ENCODE measurements at regions not wholly inside any gene's neighbourhood (a gene's known extent, or its start where the extent isn't known, plus 50 kb on each side); places are given as distances from the start of the nearest gene placed in this dataset.

DNA sequence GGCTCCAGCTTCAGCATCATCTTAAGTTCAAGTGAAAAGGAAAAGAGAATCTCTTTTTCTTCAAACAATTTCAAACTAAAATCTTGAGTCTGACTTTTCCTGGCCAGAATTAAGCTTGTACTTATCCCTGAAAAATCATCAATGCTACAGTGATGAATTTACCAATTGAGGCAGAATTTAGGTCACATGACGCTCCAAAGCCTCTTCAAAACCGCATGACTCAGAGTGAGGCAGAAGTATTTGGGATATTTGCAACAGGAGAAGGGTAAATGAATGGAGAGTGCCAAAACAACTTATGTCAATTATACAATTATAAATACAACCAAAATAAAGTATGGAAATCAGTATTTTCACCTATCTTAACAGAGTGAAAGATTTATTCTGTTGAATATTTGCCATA lies 515.5 kb downstream of the COL12A1 start:
- no peak for DNase-seq

DNA sequence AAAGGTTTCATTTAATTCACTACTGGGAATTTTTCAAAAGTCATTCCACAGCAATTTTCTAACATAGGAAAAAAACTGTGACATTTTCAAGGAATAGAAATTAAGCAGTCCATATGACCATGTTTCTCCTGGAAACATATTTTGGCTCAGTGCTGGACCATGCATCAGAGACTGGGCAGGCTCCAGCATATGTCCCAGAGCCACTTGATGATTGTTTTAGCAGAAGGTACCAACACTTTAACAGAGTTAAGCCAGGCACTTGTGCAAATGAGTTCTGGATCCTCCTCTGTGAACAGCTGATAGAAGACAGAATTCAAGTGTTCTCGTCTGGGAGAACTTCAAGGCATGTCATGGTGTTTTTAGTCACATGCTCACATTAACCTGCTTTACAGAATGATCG lies 516.3 kb downstream of the COL12A1 start:
- no peak for DNase-seq

DNA sequence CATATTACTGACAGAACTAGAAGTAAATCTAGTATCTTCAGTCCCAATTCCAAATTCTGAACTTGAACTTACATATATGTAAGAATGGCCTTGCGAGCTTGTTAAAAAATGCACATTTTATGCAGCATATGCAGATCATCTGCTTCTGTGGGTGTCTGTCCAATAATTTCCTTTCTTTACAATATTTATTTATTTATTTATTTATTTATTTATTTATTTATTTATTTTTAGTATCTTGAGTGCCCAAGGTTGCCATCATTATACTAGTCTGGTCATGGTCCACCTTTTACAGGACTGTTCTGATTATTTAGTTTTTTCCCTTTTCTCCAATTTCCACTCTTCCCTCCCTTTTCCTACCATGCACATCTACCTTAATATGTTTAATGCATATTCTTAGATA lies 528.4 kb downstream of the COL12A1 start:
- no peak for DNase-seq

DNA sequence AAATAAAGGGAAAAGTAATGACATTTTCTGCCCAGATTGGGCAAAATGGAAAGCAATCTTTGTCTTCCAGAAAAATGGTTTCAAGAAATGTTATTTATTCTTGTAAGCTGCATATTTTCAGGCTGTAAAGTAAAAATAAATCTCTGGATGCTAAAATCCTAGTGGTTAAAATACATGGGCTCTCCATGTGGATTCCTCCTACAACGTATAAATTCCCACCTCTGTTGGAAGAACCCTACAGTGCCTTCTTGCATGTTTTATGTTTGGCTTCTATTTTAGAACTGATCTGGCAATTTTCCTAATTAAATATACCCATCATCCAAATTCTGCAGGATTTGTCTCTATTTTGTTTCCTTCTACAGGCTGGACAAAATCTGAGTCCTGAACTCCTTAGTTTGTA lies 528.9 kb downstream of the COL12A1 start:
- no peak for DNase-seq

DNA sequence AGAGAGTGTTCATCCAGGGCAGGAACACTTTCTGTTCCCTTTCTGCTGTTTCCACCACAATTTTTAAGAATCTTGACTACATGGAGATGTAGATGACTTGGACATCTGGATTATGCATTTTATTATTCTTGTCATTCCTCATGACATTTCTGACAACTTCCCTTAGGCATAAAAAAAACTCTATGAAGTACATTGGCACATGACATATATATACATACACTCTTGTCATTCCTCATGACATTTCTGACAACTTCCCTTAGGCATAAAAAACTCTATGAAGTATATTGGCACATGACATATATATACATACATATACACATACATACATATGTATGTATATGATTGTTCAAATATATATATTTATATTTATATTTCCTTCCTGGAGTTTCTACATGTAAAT lies 531.5 kb downstream of the COL12A1 start:
- no peak for DNase-seq

DNA sequence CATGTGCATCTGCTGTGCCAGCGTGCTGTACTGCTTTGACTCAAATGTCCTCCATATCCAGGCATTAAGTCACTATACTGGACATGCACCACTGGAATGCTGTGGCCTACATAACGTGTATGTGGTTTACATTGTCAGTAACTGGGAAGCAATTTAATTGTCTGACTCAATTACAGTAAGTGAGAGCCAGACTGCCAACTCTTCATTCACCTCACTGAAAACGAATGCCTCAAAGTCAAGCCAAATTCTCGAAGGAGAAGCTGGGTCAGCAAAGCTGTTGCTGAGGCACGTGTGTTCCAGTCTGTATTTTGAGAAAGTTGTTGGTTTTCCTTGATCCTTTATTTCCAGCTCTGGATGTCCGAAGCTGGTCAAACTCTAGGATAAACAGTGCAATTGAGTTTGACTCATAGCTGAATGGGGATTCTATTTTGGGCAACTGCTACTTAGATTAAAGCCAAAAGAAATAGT lies 534.3 kb downstream of the COL12A1 start:
- DNase-seq: no peak

DNA sequence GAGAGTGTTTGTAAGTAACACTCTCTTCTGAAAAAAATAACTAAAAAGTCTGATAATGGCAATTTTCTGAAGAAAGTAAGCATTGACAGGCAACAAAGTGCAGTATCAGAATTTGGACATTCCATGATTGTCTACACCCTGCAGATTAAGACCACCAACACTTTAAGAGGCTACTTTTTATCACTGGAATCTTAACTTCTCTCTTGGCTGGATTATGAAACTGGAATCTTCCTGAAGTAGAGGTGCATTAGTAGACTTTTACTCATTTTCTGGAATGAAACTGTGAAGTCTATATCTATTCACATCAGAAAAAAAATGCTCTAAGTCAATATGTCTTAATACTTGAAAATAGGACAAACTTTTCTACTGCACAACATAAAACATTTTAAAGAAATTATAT lies 547.5 kb downstream of the COL12A1 start:
- DNase-seq: no peak

DNA sequence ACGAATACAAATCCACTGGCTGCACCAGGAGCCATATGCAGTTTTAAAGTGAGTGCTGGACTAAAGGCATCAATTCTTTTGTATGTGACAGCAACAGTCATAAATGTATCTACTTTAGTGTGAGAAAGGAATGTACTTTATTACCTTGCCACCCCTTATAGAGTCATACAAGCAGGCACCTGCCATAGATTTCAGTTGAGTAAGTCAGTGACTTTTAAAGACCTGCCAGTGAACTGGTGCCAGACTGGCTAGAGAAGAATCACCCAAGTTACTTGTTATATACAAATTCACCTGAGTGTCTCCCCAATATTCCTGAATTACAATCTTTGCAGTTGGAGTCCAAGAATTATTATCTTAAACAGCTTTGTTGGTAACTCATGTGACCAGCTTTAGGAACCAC lies 547.9 kb downstream of the COL12A1 start:
- no peak for DNase-seq

DNA sequence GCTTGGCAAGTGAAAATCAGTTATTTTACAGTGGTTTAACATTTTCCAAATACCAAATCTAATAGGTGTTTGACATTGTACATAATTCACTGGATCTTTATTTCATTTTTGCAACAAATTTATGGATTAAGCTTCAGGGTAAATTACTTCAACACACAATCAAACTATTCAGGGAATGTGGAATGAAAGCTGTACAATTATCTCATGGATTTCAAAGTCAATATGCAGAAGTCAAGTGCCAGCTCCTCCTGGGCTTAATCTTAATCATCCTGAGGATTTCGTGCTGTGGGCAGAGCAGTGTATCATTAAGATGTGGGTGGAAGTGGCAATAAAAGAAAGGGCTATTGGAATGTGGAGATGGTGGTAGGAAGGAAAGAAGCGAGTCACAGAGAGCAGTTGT lies 548.8 kb downstream of the COL12A1 start:
- no peak for DNase-seq

DNA sequence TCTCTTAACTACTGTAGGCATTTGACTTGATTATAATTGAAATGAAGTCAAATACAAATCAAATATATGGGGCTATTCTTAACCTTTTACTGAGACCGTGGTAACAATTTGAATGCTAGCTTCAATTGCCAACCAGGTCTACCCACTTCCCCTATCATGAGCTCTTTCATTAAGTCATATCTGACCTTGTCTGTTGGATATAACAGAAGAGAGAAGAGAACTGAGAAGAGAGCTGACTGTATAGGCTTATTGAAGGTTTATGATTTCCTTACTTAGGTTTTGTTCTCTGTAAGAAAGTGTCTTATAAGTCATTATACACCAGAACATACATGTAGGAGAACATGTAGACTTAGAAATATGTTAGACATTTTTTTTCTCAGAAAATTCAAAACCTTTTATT lies 549.4 kb downstream of the COL12A1 start:
- DNase-seq: no peak

DNA sequence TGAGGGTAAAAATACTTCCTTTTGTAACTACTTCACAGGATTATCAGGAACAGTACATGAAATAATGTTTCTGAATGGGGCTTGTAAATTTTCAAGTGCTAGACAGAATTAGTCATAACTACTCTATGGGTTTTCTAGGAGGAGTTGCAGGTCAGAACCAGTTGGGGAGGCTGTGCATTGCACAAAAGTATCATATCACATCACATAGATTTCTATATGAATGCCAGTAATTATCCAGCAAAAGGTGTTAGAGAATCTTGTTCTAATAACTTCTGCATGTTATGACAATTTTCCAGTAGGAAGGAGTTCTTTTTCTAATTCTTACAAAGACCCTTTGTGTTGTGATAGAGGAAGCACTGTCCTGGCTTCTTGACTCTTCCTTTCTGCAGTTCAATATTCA lies 551.6 kb downstream of the COL12A1 start:
- DNase-seq: no peak

DNA sequence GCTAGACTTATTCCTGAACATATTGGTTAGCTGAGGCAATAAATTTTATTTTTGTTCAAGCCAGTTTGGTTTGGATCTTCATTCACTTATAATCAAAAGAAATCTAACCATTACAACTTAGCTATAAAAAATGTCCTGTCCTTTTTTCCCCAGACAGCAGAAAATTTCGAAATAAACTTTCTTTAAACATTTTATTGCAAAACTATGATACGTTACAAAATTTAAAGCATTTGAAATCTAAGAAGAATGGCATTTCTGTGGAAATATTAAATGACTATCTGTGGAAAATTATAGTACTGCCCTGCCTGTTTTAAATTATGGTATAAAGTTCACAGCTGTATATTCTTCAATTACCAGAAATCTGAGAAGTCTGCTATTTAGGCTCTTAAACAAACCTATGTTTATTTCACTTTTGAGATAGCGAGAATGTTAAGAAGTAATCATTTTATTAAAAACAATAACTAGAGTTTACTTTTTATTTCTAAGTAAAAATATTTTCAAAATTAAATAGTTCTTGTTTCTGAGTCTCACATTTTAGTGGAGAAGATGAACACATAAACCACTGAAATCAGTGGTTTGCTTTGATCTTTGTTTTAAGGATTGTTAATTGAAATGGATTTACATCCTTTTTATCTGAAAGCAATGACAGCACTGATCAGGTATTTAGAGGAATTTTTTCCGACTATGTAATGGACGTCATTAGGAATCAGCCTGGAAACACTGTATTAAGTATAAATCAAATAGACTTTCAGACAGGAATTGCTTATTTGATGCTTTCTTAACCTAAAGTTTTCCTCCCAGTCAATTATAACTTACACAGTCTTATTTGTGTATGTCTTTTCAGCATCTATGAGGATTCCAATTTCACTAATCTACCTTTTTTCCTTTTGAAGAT lies 553.7 kb downstream of the COL12A1 start:
- no peak for DNase-seq

DNA sequence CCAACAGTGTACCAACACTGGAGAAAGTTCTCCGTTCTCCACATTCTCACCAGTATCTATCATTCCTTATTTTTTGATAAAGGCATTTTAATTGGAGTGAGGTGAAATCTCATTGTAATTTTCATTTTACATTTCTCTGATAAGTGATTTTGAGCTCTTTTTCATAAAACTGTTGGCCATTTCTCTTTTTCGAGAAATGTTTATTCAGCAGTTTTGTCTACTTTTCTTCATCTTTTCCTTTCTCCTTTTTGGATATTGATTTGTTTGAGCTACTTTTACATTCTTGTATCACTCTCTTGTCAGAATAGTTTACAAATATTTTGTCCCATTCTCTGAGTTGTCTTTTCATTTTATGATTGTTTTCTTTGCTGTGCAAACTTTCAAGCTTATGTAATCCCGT lies 555.2 kb downstream of the COL12A1 start:
- DNase-seq: no peak

DNA sequence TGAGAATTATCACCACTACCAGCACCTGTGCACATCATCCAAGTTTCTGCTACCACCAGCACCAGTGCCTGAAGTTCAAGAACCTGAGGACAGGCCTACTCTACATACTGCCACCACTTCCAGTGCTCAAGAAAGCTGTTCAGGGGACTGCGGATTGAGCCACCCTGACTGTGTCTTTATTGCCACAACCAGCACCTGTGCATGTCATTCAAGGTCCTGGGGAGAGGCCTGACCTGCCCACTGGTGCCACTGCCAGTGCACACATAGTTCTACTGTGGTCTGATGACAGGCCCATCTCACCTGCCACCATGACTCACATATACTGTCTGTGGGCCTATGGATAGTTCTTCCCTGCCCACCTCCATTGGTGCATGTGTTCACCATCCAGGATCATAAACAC lies 559.4 kb downstream of the COL12A1 start:
- no peak for DNase-seq

DNA sequence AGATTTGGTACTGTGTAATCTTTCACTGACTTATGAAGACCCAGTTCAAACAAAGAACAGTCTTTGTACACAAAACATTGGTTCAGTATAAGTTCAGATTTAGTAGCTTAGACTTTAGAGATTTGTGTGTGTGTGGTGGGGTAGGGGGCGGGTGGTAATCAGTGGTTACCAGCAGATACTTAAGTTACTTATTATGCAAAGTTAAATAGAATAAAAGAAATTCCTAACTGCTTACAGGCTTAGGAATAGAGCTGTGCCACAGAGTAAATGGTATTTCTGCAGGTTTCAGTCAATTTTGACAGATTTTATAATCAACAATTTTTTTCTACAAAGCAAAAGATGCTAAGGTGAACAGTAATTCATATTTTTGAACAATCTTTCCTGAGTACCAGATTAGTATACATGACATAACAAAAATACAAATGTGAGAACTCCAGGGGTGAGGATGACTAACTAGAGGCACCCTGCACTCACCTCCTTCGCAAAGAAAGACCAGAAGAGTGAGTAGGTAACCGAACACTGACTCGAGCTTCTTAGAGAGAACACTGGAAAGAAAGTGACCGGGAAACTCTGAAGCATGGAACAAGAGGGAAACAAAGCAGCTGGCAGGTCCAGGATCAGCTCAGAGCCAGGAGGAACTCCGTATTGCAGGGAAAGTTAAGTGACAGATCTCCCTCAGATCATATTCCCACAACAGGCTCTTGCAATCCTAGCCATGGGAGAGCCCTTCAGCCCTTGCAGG lies 560.6 kb downstream of the COL12A1 start:
- DNase-seq: no peak

DNA sequence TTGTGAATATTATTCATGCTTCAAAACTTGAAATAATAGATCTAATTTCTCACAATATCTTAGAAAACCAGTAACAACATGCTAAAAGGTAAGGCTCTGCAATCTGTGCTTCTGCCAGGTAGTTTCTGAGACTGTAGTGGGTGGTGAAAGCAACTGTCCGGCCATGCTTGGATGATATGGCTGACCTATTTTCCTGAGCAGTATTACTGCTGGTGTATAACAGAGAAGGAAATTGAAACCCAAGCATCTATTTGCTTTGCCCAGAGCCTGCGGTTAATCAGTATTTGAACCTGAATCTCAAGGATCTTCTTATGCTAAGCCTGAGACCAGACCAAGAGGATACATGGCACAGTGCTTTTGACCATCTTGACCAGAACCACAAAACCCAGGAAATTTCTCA lies 563.8 kb downstream of the COL12A1 start:
- no peak for DNase-seq

DNA sequence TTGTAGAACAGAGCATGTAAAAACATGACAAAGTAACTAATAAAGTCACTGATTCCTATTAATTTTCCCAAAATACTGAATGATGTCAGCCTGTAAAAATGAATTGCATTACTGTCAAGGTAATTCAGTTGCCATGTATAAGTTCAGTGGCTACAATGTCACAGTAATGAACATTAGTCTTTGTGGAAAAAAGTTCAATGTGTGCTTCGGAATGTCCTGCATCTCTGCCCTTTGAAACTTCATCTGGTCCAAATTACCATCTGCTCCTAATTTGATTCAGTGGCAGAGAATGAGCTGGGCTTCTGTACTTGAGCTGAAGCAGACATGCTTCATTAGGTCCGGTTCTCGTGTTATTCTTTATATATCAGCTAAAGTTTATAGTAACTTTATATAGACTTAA lies 567.4 kb downstream of the COL12A1 start:
- no peak for DNase-seq

DNA sequence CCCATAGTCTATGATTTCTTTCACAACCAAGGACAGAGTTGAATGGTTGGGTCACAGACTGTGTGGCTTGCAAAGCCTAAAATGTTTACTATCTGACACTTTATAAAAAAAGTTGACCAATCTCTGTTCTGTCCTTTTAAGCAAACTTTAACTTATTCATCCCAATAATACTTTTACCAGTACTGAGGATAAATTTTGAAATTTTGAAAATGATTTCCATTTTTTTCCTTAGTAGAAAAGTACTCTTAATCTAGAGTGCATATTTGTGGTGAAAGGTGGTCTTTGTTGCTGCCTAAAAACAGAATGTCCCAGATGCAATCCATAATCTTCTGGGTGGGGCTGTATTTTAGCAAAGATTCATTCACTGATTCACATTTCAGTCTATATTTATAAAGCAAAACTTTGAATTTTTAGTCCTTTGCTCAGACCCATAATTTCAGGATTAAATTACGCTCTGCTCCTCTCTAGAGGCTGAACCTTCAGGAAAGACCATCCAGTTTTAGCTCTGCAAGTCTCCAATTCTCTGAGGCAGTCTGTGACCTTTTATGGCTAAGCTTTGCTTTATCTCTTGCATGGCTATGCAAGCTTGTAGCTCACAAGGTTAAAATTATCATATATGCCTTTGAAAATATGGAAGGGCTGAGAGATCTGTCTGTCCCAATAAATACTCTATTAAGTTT lies 573.5 kb downstream of the COL12A1 start:
- DNase-seq: no peak

DNA sequence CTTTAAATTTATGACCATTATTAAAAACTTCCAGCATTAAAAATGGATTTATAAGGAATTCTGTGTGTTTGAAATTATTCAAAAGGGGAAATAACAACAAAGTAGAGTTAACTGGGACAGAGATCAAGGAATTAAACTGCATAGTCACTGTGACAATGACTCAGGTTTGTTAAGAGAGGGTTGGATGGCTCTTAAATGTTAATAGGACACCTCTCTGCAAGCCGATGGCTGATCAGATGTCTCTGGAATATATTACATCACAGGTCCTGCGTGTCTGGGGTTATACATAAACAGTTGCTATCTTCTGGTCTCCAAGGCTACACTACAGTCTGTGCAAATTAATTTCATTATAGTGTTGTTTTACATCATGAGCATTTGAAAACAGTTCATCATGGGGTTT lies 574.3 kb downstream of the COL12A1 start:
- no peak for DNase-seq

DNA sequence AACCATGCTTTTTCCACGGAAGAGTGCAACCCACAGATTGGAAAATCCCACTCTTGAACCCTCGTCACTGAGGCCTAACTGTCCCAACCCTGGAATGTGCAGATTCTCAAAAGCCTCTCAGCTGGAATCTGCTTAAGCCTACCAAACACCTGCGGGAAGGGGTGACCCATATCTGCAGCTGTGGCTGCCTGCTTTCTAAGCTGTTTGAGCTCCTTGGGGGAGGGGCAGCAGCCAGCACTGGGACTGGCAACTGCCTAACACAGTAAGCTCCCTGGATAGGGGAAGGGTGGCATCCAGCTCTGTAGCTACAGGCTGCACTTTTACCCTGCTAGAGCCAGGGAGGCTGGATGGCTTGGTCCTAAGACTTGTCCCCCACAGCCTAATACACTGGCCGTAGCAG lies 579.6 kb downstream of the COL12A1 start:
- DNase-seq: no peak

DNA sequence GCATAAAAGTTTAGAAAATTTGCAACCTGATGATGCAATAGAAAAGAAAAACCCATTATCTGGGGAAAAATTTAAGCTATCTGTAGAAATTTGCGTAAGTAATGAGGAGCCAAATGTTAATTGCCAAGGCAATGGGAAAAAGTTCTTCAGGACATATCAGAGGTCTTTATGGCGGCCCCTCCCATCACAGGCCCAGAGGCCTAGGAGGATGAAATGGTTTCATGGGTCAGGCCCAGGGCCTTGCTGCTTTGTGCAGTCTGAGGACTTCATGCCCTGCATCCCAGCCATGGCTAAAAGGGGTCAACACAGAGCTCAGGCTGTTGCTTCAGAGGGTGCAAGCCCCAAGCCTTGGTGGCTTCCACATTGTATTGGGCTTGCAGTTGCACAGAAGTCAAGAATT lies 582.8 kb downstream of the COL12A1 start:
- no peak for DNase-seq

DNA sequence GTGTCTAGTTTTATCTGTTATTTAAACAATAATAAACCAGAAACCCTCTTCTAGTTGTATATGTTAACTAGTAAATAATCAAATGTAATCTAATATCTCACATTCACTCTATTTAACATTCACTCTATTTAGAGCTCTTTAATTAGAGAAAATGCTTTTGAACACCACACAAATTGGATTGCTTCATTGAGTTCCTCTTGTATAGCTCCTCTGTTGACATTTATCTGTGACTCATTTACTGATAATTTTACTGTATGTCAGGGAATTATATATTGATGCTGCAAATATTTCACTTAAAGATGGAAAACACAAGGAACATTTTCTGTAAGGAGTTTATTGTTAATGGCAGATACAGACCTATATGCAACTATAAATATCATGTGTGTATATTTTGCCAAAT lies 594.6 kb downstream of the COL12A1 start:
- no peak for DNase-seq

DNA sequence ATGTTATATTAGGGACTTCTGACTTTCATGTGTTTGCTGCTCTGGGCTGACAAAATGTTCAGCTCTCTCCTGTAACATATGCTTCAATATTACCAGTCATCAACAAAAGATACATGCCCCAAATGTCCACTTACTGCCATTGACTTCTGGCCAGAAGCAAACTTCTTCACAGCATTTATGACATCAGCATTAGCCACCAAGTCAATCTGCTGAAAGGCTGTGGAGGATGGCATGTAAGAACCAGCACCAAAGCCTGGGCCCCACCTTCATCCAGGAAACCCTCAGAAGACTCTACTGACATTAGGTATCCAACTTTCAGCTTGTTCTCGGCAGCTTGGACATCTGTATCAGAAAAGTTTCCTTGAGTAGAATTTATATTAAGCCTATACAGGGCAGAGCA lies 595.5 kb downstream of the COL12A1 start:
- no peak for DNase-seq

DNA sequence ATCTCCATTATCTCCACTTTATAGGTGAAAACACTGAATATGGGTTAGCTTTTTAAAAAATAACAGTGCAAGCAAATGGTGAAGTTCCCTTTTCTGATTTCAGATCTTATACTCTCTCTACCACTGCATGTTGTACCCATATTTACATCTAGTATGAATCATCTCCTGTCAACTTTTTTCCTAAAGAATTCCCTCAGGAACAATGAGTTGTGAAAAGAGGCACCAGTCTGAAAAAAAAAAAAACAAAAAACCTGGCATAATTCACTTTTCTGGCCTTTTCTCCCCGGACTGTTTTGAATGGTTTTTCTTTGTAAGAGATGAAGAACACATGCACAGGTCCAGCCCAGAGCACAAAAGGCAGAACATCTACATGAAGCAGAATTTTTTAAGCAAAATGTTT lies 596.0 kb downstream of the COL12A1 start:
- DNase-seq: no peak

All from KG1 (cell line).